H1 (cell line): ENCODE measurements at regions not wholly inside any gene's neighbourhood (a gene's known extent, or its start where the extent isn't known, plus 50 kb on each side); places are given as distances from the start of the nearest gene placed in this dataset.

Experiments used
- CTCF ChIA-PET: fragments of 300-600 bp; sonication (Branson Sonifier 250); formaldehyde crosslinking; loops from one replicate; lab custom pipeline; 2021; ENCODE audit not compliant: partially characterized antibody; lab: Charles Lee
- POLR2A ChIA-PET: fragments of 300-600 bp; sonication (Branson Sonifier 250); formaldehyde crosslinking; loops from one replicate; lab custom pipeline; 2021; ENCODE audit warnings: inconsistent platforms; ENCODE audit not compliant: partially characterized antibody; lab: Charles Lee
- DNase-seq, 2 experiments: peaks; one replicate each; pipeline versions ENCODE4 v3.0.0 to v3.0.0-alpha.2; 2010 to 2022; ENCODE audit warnings: low spot score in 2 of 2, low read depth in 1 of 2, mixed read lengths in 1 of 2
- FAIRE-seq: peaks from 2 replicates; lab custom pipeline; 2011; peaks lifted over from hg19 to GRCh38; lab: Jason Lieb, UNC
- H2AFZ ChIP-seq: 2 replicates; pipeline ENCODE4 v1.8.1; 2012; ENCODE audit warnings: low read length, inconsistent platforms
- H2AK5ac ChIP-seq: 2 replicates; pipeline ENCODE4 v1.6.1; 2013; ENCODE audit warnings: low read depth, low read length
- H2BK120ac ChIP-seq: replicated peaks from 2 replicates; pipeline ENCODE3; 2013; ENCODE audit warnings: low read depth, low read length, inconsistent platforms
- H2BK12ac ChIP-seq: 2 replicates; pipeline ENCODE4 v1.6.1; 2013; ENCODE audit warnings: low read depth, low read length
- H2BK15ac ChIP-seq: 2 replicates; pipeline ENCODE4 v1.6.1; 2013; ENCODE audit warnings: low read length
- H2BK20ac ChIP-seq: 2 replicates; pipeline ENCODE4 v1.6.1; 2013; ENCODE audit warnings: low read length
- H2BK5ac ChIP-seq: 2 replicates; pipeline ENCODE4 v1.6.1; 2013; ENCODE audit warnings: low read depth, low read length
- H3K14ac ChIP-seq: 2 replicates; pipeline ENCODE4 v1.6.1; 2013; ENCODE audit warnings: inconsistent platforms; ENCODE audit not compliant: insufficient read length
- H3K18ac ChIP-seq: 2 replicates; pipeline ENCODE4 v1.6.1; 2013; ENCODE audit warnings: low read length; ENCODE audit errors: extremely low read depth
- H3K23ac ChIP-seq: 2 replicates; pipeline ENCODE4 v1.6.1; 2013; ENCODE audit warnings: inconsistent platforms; ENCODE audit not compliant: insufficient read length
- H3K23me2 ChIP-seq: 2 replicates; pipeline ENCODE4 v1.6.1; 2013; ENCODE audit warnings: low read depth, low read length
- H3K27ac ChIP-seq: 2 replicates; pipeline ENCODE4 v1.6.1; 2011; ENCODE audit warnings: low read depth, low read length, inconsistent platforms
- H3K27me3 ChIP-seq, 4 experiments: replicated peaks in 1 of 4; 1 replicate in 1 of 4; 2 replicates in 3 of 4; pipeline versions ENCODE4 v1.6.1 to v1.8.1; 2011 to 2013; ENCODE audit warnings: low read length in 3 of 4, mild to moderate bottlenecking in 3 of 4, inconsistent platforms in 2 of 4, mixed read lengths in 2 of 4, moderate library complexity in 1 of 4; ENCODE audit not compliant: control insufficient read depth in 3 of 4, insufficient read depth in 3 of 4; ENCODE audit errors: extremely low read depth in 1 of 4
- H3K36me3 ChIP-seq, 4 experiments: 2 replicates each; pipeline versions ENCODE4 v1.6.1 to v1.8.1; 2011 to 2013; ENCODE audit warnings: mild to moderate bottlenecking in 4 of 4, low read length in 3 of 4, moderate library complexity in 2 of 4, control low read depth in 1 of 4, inconsistent platforms in 1 of 4; ENCODE audit not compliant: insufficient read depth in 4 of 4, control insufficient read depth in 2 of 4
- H3K4ac ChIP-seq: replicated peaks from 2 replicates; pipeline ENCODE3; 2013; ENCODE audit warnings: low read length, low read depth, mixed read lengths, inconsistent platforms; ENCODE audit not compliant: insufficient read length
- H3K4me1 ChIP-seq, 4 experiments: replicated peaks in 1 of 4; 1 replicate in 1 of 4; 2 replicates in 3 of 4; pipeline versions ENCODE4 v1.6.1 to v1.8.1; 2011 to 2013; ENCODE audit warnings: low read length in 3 of 4, inconsistent platforms in 2 of 4, mixed read lengths in 1 of 4; ENCODE audit not compliant: insufficient read depth in 4 of 4, control insufficient read depth in 3 of 4
- H3K4me2 ChIP-seq, 2 experiments: 2 replicates each; pipeline versions ENCODE4 v1.6.1 to v1.8.1; 2011 to 2013; ENCODE audit warnings: low read depth in 2 of 2, low read length in 2 of 2, control low read depth in 1 of 2, inconsistent platforms in 1 of 2, mild to moderate bottlenecking in 1 of 2; ENCODE audit not compliant: insufficient read depth in 1 of 2
- H3K4me3 ChIP-seq, 4 experiments: fragments of 200-600, 300-600 bp in 1 of 4; sonication (generic), shearing (Covaris generic), sonication (Bioruptor Twin) in 1 of 4; 2 replicates each; pipeline versions ENCODE4 v1.5.1 to v1.8.1; 2011 to 2016; ENCODE audit warnings: low read length in 4 of 4, low read depth in 3 of 4, control low read depth in 2 of 4, inconsistent platforms in 2 of 4, mild to moderate bottlenecking in 2 of 4, mixed read lengths in 1 of 4, moderate library complexity in 1 of 4; ENCODE audit not compliant: insufficient read depth in 2 of 4; ENCODE audit errors: extremely low read depth in 1 of 4
- H3K56ac ChIP-seq: replicated peaks from 2 replicates; pipeline ENCODE3; 2013; ENCODE audit warnings: low read depth, mild to moderate bottlenecking, mixed read lengths, low read length, inconsistent platforms; ENCODE audit not compliant: insufficient read length
- H3K79me1 ChIP-seq: 2 replicates; pipeline ENCODE4 v1.6.1; 2013; ENCODE audit warnings: low read depth, low read length, control low read depth
- H3K79me2 ChIP-seq, 2 experiments: 2 replicates each; pipeline versions ENCODE4 v1.6.1 to v1.8.1; 2012 to 2013; ENCODE audit warnings: low read length in 2 of 2, mild to moderate bottlenecking in 2 of 2, inconsistent platforms in 1 of 2; ENCODE audit not compliant: insufficient read depth in 2 of 2, control insufficient read depth in 1 of 2
- H3K9ac ChIP-seq, 4 experiments: replicated peaks in 1 of 4; 1 replicate in 1 of 4; 2 replicates in 3 of 4; pipeline versions ENCODE4 v1.6.1 to v1.8.1; 2011 to 2013; ENCODE audit warnings: low read depth in 3 of 4, low read length in 3 of 4, control low read depth in 2 of 4, mild to moderate bottlenecking in 2 of 4, moderate library complexity in 2 of 4, inconsistent platforms in 1 of 4; ENCODE audit errors: extremely low read depth in 1 of 4
- H3K9me3 ChIP-seq, 2 experiments: 2 replicates each; pipeline versions ENCODE4 v1.6.1 to v1.8.1; 2012 to 2013; ENCODE audit warnings: mild to moderate bottlenecking in 2 of 2, moderate library complexity in 2 of 2, control low read depth in 1 of 2, inconsistent platforms in 1 of 2, low read depth in 1 of 2, low read length in 1 of 2, mixed read lengths in 1 of 2; ENCODE audit not compliant: insufficient read depth in 2 of 2
- H4K20me1 ChIP-seq, 2 experiments: replicated peaks in 1 of 2; 2 replicates each; pipeline versions ENCODE3 to v1.8.1; 2011 to 2013; ENCODE audit warnings: inconsistent platforms in 2 of 2, low read length in 2 of 2, mild to moderate bottlenecking in 1 of 2; ENCODE audit not compliant: insufficient read depth in 2 of 2, control insufficient read depth in 1 of 2
- H4K5ac ChIP-seq: 2 replicates; pipeline ENCODE4 v1.6.1; 2013; ENCODE audit warnings: low read length, low read depth, mixed read lengths, inconsistent platforms; ENCODE audit not compliant: insufficient read length
- H4K8ac ChIP-seq: 2 replicates; pipeline ENCODE4 v1.8.0; 2013; ENCODE audit warnings: mild to moderate bottlenecking, moderate library complexity, low read length, inconsistent platforms; ENCODE audit not compliant: insufficient read depth; ENCODE audit errors: extremely low read depth
- H4K91ac ChIP-seq: replicated peaks from 2 replicates; pipeline ENCODE3; 2013; ENCODE audit warnings: low read length, mixed read lengths, inconsistent platforms; ENCODE audit not compliant: insufficient read length
- BRCA1 ChIP-seq: IDR thresholded peaks from 2 replicates; pipeline ENCODE4 v1.6.1; 2012; ENCODE audit warnings: low read depth, low read length, improper control_type of control experiment
- CBX8 ChIP-seq: fragments of 300-800, 300-1000 bp; sonication (generic); IDR thresholded peaks from 2 replicates; pipeline ENCODE4 v1.7.1; 2016; ENCODE audit warnings: low read depth, low read length, borderline replicate concordance
- E2F6 ChIP-seq: IDR thresholded peaks from 2 replicates; pipeline ENCODE4 v1.6.1; 2012; ENCODE audit warnings: inconsistent platforms
- EZH2 ChIP-seq: fragments of 200-600 bp; sonication (generic); IDR thresholded peaks from 2 replicates; pipeline ENCODE4 v1.7.1; 2012; ENCODE audit warnings: low read depth, mild to moderate bottlenecking, moderate library complexity, low read length, inconsistent platforms; ENCODE audit not compliant: severe bottlenecking
- NRF1 ChIP-seq: IDR thresholded peaks from 2 replicates; pipeline ENCODE4 v1.6.1; 2011; ENCODE audit warnings: mild to moderate bottlenecking, low read depth, low read length, improper control_type of control experiment
- WGBS, 2 experiments: shearing (Covaris generic) in 1 of 2; methylation state at CpG; one replicate each; pipeline versions ENCODE4 v1.1.6 to v1.1.7; 2013 to 2015; ENCODE audit warnings: low lambda C conversion rate in 2 of 2, mixed read lengths in 2 of 2, inconsistent platforms in 1 of 2, low coverage in 1 of 2, missing lambda C conversion rate in 1 of 2; ENCODE audit not compliant: insufficient replicate concordance in 2 of 2, insufficient coverage in 1 of 2, insufficient read length in 1 of 2; ENCODE audit errors: extremely low coverage in 1 of 2, missing lambda C conversion rate in 1 of 2; 5-methylcytosine and 5-hydroxymethylcytosine counted together

- Histone ChIP-seq H3K36me3 (no peaks in the 10 kb centered on the region), H3K27me3 (no peaks in the 10 kb centered on the region), H2AK5ac (no peak overlapping the region), H3K9ac (no peak overlapping the region), H3K4me1 (no peaks in the 10 kb centered on the region), H2BK12ac (no peak overlapping the region), H2BK15ac (no peak overlapping the region), H2BK20ac (no peak overlapping the region), H2BK5ac (no peak overlapping the region), H3K18ac (no peak overlapping the region), H3K56ac (no peak overlapping the region), H2AFZ (no peak overlapping the region), H4K5ac (no peak overlapping the region), H4K91ac (no peak overlapping the region), H3K79me2 (no peaks in the 10 kb centered on the region), H3K14ac (no peak overlapping the region), H2BK120ac (no peak overlapping the region), H3K79me1 (no peaks in the 10 kb centered on the region), H3K23me2 (no peaks in the 10 kb centered on the region), H3K23ac (no peak overlapping the region), H3K9me3 (no peaks in the 10 kb centered on the region), H3K4me3 (no peak overlapping the region), H4K20me1 (no peaks in the 10 kb centered on the region), H3K4me2 (no peak overlapping the region), H3K27ac (no peak overlapping the region), H4K8ac (no peak overlapping the region), H3K4ac (no peak overlapping the region)
- 88% methylated on average over 2 of the region's 2 CpGs; no CpG with 5 or more reads in 1 of the 2 experiments for WGBS, 2 experiments
- FAIRE-seq, result no peak
- DNase-seq, result no peak
- TF ChIP-seq BRCA1 (no peak), EZH2 (no peak), NRF1 (no peak), E2F6 (no peak), CBX8 (no peak)
- ChIA-PET CTCF (interaction anchor here (1.1 kb wide), 1 partner anchor 919 kb away, joined by 3 read pairs; no protein-coding TSS in a partner anchor), POLR2A (no interaction called here)
Measured at GRCh38 chr14:86601813-86602212, 1071.9 kb downstream of the FLRT2 start.
